Colonic mucosa (tissue), 4 donors: ENCODE measurements at regions not wholly inside any gene's neighbourhood (a gene's known extent, or its start where the extent isn't known, plus 50 kb on each side); places are given as distances from the start of the nearest gene placed in this dataset.

ENCODE experiments used
- DNase-seq: peaks from one replicate; pipeline ENCODE4 v3.0.0-alpha.2; 2020
- H3K27ac ChIP-seq: fragments of 200-600 bp; one replicate; pipeline ENCODE4 v1.8.0; 2021
- H3K27me3 ChIP-seq: fragments of 200-600 bp; one replicate; pipeline ENCODE4 v1.8.0; 2021
- H3K36me3 ChIP-seq: fragments of 200-600 bp; one replicate; pipeline ENCODE4 v1.8.0; 2021
- H3K4me1 ChIP-seq: fragments of 200-600 bp; one replicate; pipeline ENCODE4 v1.8.0; 2021; ENCODE audit warnings: mild to moderate bottlenecking
- H3K4me3 ChIP-seq: fragments of 200-600 bp; one replicate; pipeline ENCODE4 v1.8.0; 2021
- H3K9ac ChIP-seq, 2 donors: one replicate each; pipeline ENCODE4 v1.7.0; 2013; ENCODE audit warnings: control low read depth in 2 of 2, low read depth in 2 of 2, low read length in 2 of 2
- H3K9me3 ChIP-seq: fragments of 200-600 bp; one replicate; pipeline ENCODE4 v1.8.0; 2021
- intact Hi-C: fragments of 100-400 bp; cut with DNase I; formaldehyde crosslinking; loops from one replicate; pipeline ENCODE4 v1.14.1; 2022
- TF ChIP-seq, protein P1 (sequence below): fragments of 200-600 bp; IDR thresholded peaks from one replicate; pipeline ENCODE4 v1.8.0; 2022; ENCODE audit warnings: antibody characterized with exemption, mild to moderate bottlenecking
- donor health status: healthy.
- donor health status: DM: no; HTN: no; CAD: no.
- donor health status: DM: no; HTN: no; CAD: no.

DNA sequence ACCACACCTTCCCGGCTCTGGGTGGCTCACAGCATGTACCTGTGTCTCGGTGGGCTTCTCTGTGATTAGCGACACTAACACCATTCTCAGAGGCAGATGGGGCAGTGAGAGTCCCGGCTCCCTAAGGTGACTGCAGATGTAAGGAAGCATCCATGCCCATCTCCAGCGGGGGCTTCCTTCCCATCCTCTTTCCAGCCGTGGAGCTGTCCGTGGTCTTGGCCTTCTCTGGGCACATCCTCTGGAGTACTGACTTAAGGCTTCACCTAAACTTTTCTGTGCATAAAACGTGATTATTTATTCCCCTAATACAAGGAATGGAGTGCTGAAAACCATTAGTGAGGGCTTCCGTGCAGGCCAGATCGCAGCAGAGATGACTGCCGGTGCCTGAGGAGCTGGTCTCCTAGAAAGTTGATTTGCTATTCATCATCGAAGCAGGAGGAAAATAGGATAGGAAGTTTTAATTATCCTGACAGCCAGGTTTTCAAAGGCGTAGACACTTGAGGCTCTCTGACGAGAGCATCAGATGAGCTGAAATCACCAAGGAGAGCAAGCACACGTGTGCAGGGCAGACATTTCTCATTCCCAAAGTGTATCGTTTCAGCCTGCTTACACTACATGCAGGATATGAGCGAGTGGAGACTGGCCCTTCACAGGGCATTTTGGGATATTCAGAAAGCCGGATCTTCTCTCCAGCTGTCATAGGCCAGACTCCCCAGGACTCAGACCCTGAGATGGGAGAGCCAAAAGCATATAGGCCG is 186.1 kb upstream of the SALL3 start:
- Histone ChIP-seq H3K36me3 (no peaks in the 10 kb centered on the region), H3K4me3 (no peak overlapping the region), H3K9ac (no peak overlapping the region), H3K4me1 (no peaks in the 10 kb centered on the region), H3K9me3 (no peaks in the 10 kb centered on the region), H3K27me3 (no peaks in the 10 kb centered on the region), H3K27ac (no peak overlapping the region)
- TF ChIP-seq, protein P1, sequence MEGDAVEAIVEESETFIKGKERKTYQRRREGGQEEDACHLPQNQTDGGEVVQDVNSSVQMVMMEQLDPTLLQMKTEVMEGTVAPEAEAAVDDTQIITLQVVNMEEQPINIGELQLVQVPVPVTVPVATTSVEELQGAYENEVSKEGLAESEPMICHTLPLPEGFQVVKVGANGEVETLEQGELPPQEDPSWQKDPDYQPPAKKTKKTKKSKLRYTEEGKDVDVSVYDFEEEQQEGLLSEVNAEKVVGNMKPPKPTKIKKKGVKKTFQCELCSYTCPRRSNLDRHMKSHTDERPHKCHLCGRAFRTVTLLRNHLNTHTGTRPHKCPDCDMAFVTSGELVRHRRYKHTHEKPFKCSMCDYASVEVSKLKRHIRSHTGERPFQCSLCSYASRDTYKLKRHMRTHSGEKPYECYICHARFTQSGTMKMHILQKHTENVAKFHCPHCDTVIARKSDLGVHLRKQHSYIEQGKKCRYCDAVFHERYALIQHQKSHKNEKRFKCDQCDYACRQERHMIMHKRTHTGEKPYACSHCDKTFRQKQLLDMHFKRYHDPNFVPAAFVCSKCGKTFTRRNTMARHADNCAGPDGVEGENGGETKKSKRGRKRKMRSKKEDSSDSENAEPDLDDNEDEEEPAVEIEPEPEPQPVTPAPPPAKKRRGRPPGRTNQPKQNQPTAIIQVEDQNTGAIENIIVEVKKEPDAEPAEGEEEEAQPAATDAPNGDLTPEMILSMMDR = no peak
- DNase-seq = no peak
- intact Hi-C loops = no loop called here

DNA sequence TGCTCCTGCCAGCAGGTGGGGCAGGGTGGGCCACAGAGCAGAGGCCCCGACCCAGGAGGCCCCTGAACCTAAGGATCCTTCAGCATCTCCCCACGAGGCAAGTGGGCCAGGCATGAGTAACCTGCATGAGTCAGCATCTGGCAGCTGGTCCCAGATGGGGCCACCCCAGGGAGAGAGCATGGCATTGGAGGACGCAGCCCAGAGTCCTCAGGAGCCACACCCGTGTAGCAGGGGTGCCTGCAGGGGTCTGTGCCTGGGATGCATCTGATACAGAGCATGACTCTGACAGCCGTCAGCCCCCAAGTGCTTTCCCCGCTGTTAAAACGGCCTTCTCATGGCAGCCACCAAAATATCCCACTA is 185.6 kb upstream of the SALL3 start:
- DNase-seq = no peak
- no peaks in the 10 kb centered on the region for H3K4me1 ChIP-seq
- H3K36me3 ChIP-seq = no peaks in the 10 kb centered on the region
- no peak overlapping the region for H3K27ac ChIP-seq
- H3K27me3 ChIP-seq = no peaks in the 10 kb centered on the region
- H3K9ac ChIP-seq = no peak overlapping the region
- intact Hi-C loops = no loop called here
- H3K9me3 ChIP-seq = no peaks in the 10 kb centered on the region
- no peak overlapping the region for H3K4me3 ChIP-seq
- TF ChIP-seq, protein P1 = no peak

DNA sequence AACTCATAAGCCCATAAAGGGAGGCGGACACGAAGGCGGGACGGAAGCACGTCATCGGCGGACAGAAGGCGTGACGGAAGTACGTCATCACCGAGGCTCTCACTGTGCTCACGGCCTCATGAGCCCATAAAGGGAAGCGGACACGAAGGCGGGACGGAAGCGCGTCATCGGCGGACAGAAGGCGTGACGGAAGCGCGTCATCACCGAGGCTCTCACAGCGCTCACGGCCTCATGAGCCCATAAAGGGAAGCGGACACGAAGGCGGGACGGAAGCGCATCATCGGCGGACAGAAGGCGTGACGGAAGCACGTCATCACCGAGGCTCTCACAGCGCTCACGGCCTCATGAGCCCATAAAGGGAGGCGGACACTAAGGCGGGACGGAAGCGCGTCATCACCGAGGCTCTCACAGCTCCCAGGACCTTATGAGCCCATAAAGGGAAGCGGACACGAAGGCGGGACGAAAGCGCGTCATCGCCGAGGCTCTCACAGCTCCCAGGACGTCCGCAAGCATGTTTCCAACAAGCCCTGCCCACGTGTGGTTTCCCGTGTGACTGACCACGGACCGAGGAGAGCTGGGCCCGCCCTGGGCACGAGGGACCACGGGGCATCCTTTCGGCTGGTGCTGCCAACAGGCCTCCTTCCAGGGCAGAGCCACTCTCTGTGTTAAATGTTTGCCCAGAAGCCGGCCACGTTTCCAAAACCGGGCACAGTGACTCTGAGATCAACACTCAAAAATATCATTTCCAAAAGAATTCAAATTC is 182.7 kb upstream of the SALL3 start:
- no peaks in the 10 kb centered on the region for H3K27me3 ChIP-seq
- intact Hi-C loops = no loop called here
- TF ChIP-seq, protein P1 = no peak
- H3K4me3 ChIP-seq = no peak overlapping the region
- H3K9ac ChIP-seq = no peak overlapping the region
- H3K9me3 ChIP-seq = no peaks in the 10 kb centered on the region
- no peak overlapping the region for H3K27ac ChIP-seq
- DNase-seq = no peak
- H3K36me3 ChIP-seq = no peaks in the 10 kb centered on the region
- H3K4me1 ChIP-seq = no peaks in the 10 kb centered on the region

DNA sequence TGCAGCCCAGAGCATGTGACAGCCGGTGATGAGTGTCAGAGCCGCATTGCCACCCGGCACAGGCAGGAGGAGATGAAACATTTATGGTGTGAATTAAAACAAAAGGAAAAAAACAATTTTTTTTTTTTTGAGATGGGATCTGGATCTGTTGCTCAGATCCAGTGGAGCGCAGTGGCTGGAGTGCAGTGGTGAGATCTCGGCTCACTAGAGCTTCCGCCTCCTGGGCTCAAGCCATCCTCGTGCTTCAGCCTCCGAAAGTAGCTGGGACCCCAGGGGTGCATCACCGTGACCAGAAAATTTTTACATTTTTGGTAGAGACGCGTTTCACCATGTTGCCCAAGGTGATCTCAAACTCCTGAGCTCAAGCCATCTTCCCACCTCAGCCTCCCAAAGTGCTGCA is 182.1 kb upstream of the SALL3 start:
- Histone ChIP-seq H3K4me3 (no peak overlapping the region), H3K9me3 (no peaks in the 10 kb centered on the region), H3K9ac (no peak overlapping the region), H3K27ac (no peak overlapping the region), H3K36me3 (no peaks in the 10 kb centered on the region), H3K4me1 (no peaks in the 10 kb centered on the region), H3K27me3 (no peaks in the 10 kb centered on the region)
- intact Hi-C loops = no loop called here
- DNase-seq = no peak
- TF ChIP-seq, protein P1 = no peak

DNA sequence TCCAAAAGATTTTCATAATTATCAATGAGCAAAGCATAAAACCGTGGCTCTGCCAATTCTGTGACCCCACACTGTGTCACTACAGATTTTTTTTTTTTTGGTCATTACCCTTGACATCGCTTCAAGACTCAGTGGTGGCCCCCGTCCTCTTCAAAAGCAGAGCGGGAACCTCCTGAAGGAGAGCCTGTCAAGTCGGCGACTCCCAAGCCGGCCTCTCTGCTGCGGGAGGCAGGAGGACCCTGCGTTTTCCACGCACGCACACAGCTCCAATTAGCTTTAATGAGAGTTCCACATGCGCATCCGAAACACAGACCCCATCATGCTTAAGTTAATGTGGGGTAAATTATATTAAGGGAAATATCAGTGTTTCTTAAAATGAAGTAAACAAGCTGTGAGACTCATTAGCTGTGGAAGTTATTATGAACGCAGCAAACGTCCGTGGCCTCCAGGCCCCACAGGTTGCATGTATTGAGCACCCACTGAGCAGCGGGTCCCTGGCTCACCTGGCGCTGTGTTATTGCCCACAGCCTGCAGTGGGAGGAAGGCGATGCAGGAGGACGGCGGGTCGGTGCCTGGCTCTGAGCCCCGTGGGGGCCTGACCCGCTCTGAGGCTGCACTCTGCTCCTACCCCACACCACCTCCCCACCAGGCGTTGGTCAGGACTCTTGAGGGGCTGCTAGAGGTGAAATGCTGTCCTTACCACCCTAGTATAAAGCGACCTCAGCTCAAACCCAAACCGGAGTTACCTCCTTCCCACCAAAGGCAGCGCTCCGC is 181.0 kb upstream of the SALL3 start:
- Histone ChIP-seq H3K9me3 (no peaks in the 10 kb centered on the region), H3K4me1 (no peaks in the 10 kb centered on the region), H3K27ac (no peak overlapping the region), H3K9ac (no peak overlapping the region), H3K4me3 (no peak overlapping the region), H3K36me3 (no peaks in the 10 kb centered on the region), H3K27me3 (no peaks in the 10 kb centered on the region)
- TF ChIP-seq, protein P1 = no peak
- no peak for DNase-seq
- intact Hi-C loops = no loop called here
